Heart left ventricle (tissue), 16 donors: ENCODE measurements at regions not wholly inside any gene's neighbourhood (a gene's known extent, or its start where the extent isn't known, plus 50 kb on each side); places are given as distances from the start of the nearest gene placed in this dataset.

ENCODE experiments used
- ATAC-seq, 4 donors: fragments of 200-7000 bp; cut with Tn5 transposase; one replicate each; pipeline ENCODE4 v1.9.1; 2020 to 2022; ENCODE audit warnings: moderate library complexity in 4 of 4, mild to moderate bottlenecking in 3 of 4, moderate number of reproducible peaks in 1 of 4
- DNase-seq, 5 donors: peaks; one replicate each; pipeline ENCODE4 v3.0.0-alpha.2; 2020
- H3K27ac ChIP-seq, 12 donors: fragments of 200-600 bp; sonication (generic) in 4 of 12; one replicate each; pipeline versions ENCODE4 v1.5.0 to v1.8.0; 2016 to 2022; ENCODE audit warnings: mild to moderate bottlenecking in 2 of 12
- H3K27me3 ChIP-seq, 9 donors: fragments of 200-600 bp; sonication (generic) in 2 of 9; one replicate each; pipeline versions ENCODE4 v1.5.1 to v1.8.0; 2016 to 2022; ENCODE audit warnings: mild to moderate bottlenecking in 3 of 9
- H3K36me3 ChIP-seq, 9 donors: fragments of 200-600 bp; sonication (generic) in 2 of 9; one replicate each; pipeline versions ENCODE4 v1.5.0 to v1.8.0; 2018 to 2022; ENCODE audit warnings: mild to moderate bottlenecking in 2 of 9
- H3K4me1 ChIP-seq, 12 donors: fragments of 200-600 bp; sonication (generic) in 4 of 12; one replicate each; pipeline versions ENCODE4 v1.5.0 to v1.8.0; 2016 to 2022; ENCODE audit warnings: mild to moderate bottlenecking in 3 of 12
- H3K4me3 ChIP-seq, 12 donors: fragments of 200-600 bp; sonication (generic) in 4 of 12; one replicate each; pipeline versions ENCODE4 v1.5.0 to v1.8.0; 2017 to 2022; ENCODE audit warnings: mild to moderate bottlenecking in 9 of 12, moderate library complexity in 4 of 12
- H3K9me3 ChIP-seq, 12 donors: fragments of 200-600 bp; sonication (generic) in 4 of 12; one replicate each; pipeline versions ENCODE4 v1.5.0 to v1.8.0; 2016 to 2022; ENCODE audit warnings: mild to moderate bottlenecking in 1 of 12
- POLR2A ChIP-seq, 2 donors: fragments of 450-650 bp; IDR thresholded peaks; one replicate each; pipeline ENCODE4 v1.6.1; 2017; ENCODE audit warnings: antibody characterized with exemption in 2 of 2, mild to moderate bottlenecking in 2 of 2, moderate library complexity in 2 of 2
- WGBS, 4 donors: extraction: QIAGEN DNeasy Blood & Tissue Kit in 2 of 4; methylation state at CpG; one replicate each; pipeline versions ENCODE4 v1.1.5 to v1.1.7; 2013 to 2018; 5-methylcytosine and 5-hydroxymethylcytosine counted together
- intact Hi-C, 10 donors: fragments of 100-400 bp; cut with DNase I; formaldehyde crosslinking; loops; one replicate each; pipeline versions ENCODE4 v1.11.1 to v1.14.2; 2022
- TF ChIP-seq, protein P1 (sequence below), 12 donors: fragments of 200-600 bp; sonication (generic) in 4 of 12; IDR thresholded peaks; one replicate each; pipeline versions ENCODE4 v1.5.0 to v1.8.0; 2018 to 2022; ENCODE audit warnings: antibody characterized with exemption in 12 of 12, mild to moderate bottlenecking in 5 of 12
- donor health status: ischemic (EF 13 %, LVEDD 7.1; RV severe dilation, severe dysfunction).
- donor health status: healthy with polysubstance abuse.
- donor health status: DM: no; HTN: yes; CAD: no.
- donor health status: DM: no; HTN: no; CAD: no.
- donor health status: ischemic (EF 25% LVEDD 6.9; RV normal size, moderate dysfunction).
- donor health status: ischemic (EF 25% LVEDD 5.7; RV mildly dilated, moderate dysfunction).
- donor health status: healthy.
- donor health status: DM: yes; HTN: yes; CAD: no.
- donor health status: ischemic (EF 35%, LVEDD 5.7; RV mildly dilated, moderate dysfunction).
- donor health status: nonischemic (EF 11% LVEDD 7.7; RV severe dilation, severe dysfunction).
- donor health status: DM: yes; HTN: yes; CAD: no.
- donor health status: PGD.
- donor health status: ischemic (EF 29% LVEDD 5.4; RV normal size, mild dysfunction).
- donor health status: nonischemic (EF 23%, LVEDD 6.1; RV moderate dilation, normal function).

- Histone ChIP-seq H3K9me3 (no peaks in the 10 kb centered on the region), H3K27me3 (no peaks in the 10 kb centered on the region), H3K36me3 (no peaks in the 10 kb centered on the region), H3K27ac (no peak overlapping the region), H3K4me3 (no peak overlapping the region), H3K4me1 (no peaks in the 10 kb centered on the region)
- intact Hi-C loops, result no loop called here
- TF ChIP-seq POLR2A (IDR thresholded peaks at IDR 0.05), result no peak
- TF ChIP-seq, protein P1, sequence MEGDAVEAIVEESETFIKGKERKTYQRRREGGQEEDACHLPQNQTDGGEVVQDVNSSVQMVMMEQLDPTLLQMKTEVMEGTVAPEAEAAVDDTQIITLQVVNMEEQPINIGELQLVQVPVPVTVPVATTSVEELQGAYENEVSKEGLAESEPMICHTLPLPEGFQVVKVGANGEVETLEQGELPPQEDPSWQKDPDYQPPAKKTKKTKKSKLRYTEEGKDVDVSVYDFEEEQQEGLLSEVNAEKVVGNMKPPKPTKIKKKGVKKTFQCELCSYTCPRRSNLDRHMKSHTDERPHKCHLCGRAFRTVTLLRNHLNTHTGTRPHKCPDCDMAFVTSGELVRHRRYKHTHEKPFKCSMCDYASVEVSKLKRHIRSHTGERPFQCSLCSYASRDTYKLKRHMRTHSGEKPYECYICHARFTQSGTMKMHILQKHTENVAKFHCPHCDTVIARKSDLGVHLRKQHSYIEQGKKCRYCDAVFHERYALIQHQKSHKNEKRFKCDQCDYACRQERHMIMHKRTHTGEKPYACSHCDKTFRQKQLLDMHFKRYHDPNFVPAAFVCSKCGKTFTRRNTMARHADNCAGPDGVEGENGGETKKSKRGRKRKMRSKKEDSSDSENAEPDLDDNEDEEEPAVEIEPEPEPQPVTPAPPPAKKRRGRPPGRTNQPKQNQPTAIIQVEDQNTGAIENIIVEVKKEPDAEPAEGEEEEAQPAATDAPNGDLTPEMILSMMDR (IDR thresholded peaks at IDR 0.05), result no peak
- WGBS, 4 donors, result 84 to 89% (median 87%) methylated on average over 3 of the region's 3 CpGs
- ATAC-seq, result no peak
- DNase-seq, result no peak
These were observed 54.1 kb upstream of the CHD1 start for GRCh38 chr5:98982880-98983279.
